ENCODE measurements at regions not wholly inside any gene's neighbourhood (a gene's known extent, or its start where the extent isn't known, plus 50 kb on each side); places are given as distances from the start of the nearest gene placed in this dataset.

- ATAC-seq: no peak
- Mint-ChIP-seq H3K4me1 (no peaks in the 10 kb centered on the region), H3K27ac (no peak overlapping the region), H3K4me3 (no peak overlapping the region), H3K27me3 (peaks cover 5% of the 10 kb centered on the region), H3K9me3 (ENCODE audit: low read depth) (no peaks in the 10 kb centered on the region), H3K36me3 (ENCODE audit: low read depth) (no peaks in the 10 kb centered on the region)
- ChIA-PET POLR2A (no interaction called here), CTCF (no interaction called here)
- DNase-seq: no peak
- intact Hi-C loops (cut with DNase I, micrococcal nuclease): no loop called here
These were observed 112.9 kb upstream of the CAV2 start for GRCh38 chr7:116386674-116387073.

- intact Hi-C loops (cut with DNase I, micrococcal nuclease): no loop called here
- POLR2A ChIA-PET: no interaction called here
- no peak for ATAC-seq
- peaks cover 10% of the 10 kb centered on the region for H3K27me3 Mint-ChIP-seq
- no peaks in the 10 kb centered on the region for H3K4me1 Mint-ChIP-seq
- no peaks in the 10 kb centered on the region for H3K36me3 Mint-ChIP-seq (ENCODE audit: low read depth)
- no peak overlapping the region for H3K27ac Mint-ChIP-seq
- H3K4me3 Mint-ChIP-seq: no peak overlapping the region
- DNase-seq: no peak
- no peaks in the 10 kb centered on the region for H3K9me3 Mint-ChIP-seq (ENCODE audit: low read depth)
- CTCF ChIA-PET: interaction anchor here (0.8 kb wide), 1 partner anchor 9 kb away, joined by 3 read pairs; no protein-coding TSS in a partner anchor
These were observed 109.2 kb upstream of the CAV2 start for GRCh38 chr7:116390363-116390762.

- H3K9me3 Mint-ChIP-seq (ENCODE audit: low read depth): peaks cover 1% of the 10 kb centered on the region
- no peaks in the 10 kb centered on the region for H3K4me1 Mint-ChIP-seq
- no peak overlapping the region for H3K27ac Mint-ChIP-seq
- intact Hi-C loops (cut with DNase I, micrococcal nuclease): no loop called here
- DNase-seq (no peak), ATAC-seq (no peak)
- no peaks in the 10 kb centered on the region for H3K36me3 Mint-ChIP-seq (ENCODE audit: low read depth)
- H3K27me3 Mint-ChIP-seq: peaks cover 14% of the 10 kb centered on the region
- no peak overlapping the region for H3K4me3 Mint-ChIP-seq
- ChIA-PET CTCF (no interaction called here), POLR2A (no interaction called here)
These were observed 106.7 kb upstream of the CAV2 start for GRCh38 chr7:116392806-116393205.

GRCh38 chr7:116393654-116394053, 105.9 kb upstream of the CAV2 start:
- ChIA-PET POLR2A (interaction anchor here (0.6 kb wide), 1 partner anchor 241 kb away, joined by 3 read pairs; no protein-coding TSS in a partner anchor), CTCF (no interaction called here)
- no peak for ATAC-seq
- Mint-ChIP-seq H3K36me3 (ENCODE audit: low read depth) (no peaks in the 10 kb centered on the region), H3K4me1 (no peaks in the 10 kb centered on the region), H3K4me3 (no peak overlapping the region), H3K9me3 (ENCODE audit: low read depth) (peaks cover 4% of the 10 kb centered on the region), H3K27ac (no peak overlapping the region), H3K27me3 (peaks cover 14% of the 10 kb centered on the region)
- intact Hi-C loops (cut with DNase I, micrococcal nuclease): no loop called here
- DNase-seq: no peak

- POLR2A ChIA-PET: interaction anchor here (0.6 kb wide), 1 partner anchor 242 kb away, joined by 3 read pairs; no protein-coding TSS in a partner anchor
- intact Hi-C loops (cut with DNase I, micrococcal nuclease): no loop called here
- ATAC-seq (no peak), DNase-seq (no peak)
- CTCF ChIA-PET: no interaction called here
- H3K4me3 Mint-ChIP-seq: no peak overlapping the region
- no peaks in the 10 kb centered on the region for H3K36me3 Mint-ChIP-seq (ENCODE audit: low read depth)
- no peaks in the 10 kb centered on the region for H3K4me1 Mint-ChIP-seq
- H3K27ac Mint-ChIP-seq: no peak overlapping the region
- H3K27me3 Mint-ChIP-seq: peaks cover 14% of the 10 kb centered on the region
- H3K9me3 Mint-ChIP-seq (ENCODE audit: low read depth): peaks cover 4% of the 10 kb centered on the region
These were observed 105.4 kb upstream of the CAV2 start for GRCh38 chr7:116394106-116394505.

GRCh38 chr7:116395141-116395791, 104.3 kb upstream of the CAV2 start:
- Mint-ChIP-seq H3K27me3 (peaks cover 12% of the 10 kb centered on the region), H3K27ac (no peak overlapping the region), H3K4me3 (no peak overlapping the region), H3K4me1 (no peaks in the 10 kb centered on the region), H3K36me3 (ENCODE audit: low read depth) (no peaks in the 10 kb centered on the region), H3K9me3 (ENCODE audit: low read depth) (peaks cover 4% of the 10 kb centered on the region)
- ATAC-seq (no peak), DNase-seq (no peak)
- CTCF ChIA-PET: no interaction called here
- POLR2A ChIA-PET: no interaction called here
- intact Hi-C loops (cut with DNase I, micrococcal nuclease): no loop called here

GRCh38 chr7:116398672-116399071, 100.9 kb upstream of the CAV2 start:
- peaks cover 4% of the 10 kb centered on the region for H3K9me3 Mint-ChIP-seq (ENCODE audit: low read depth)
- no peaks in the 10 kb centered on the region for H3K36me3 Mint-ChIP-seq (ENCODE audit: low read depth)
- intact Hi-C loops (cut with DNase I, micrococcal nuclease): no loop called here
- H3K27me3 Mint-ChIP-seq: peaks cover 14% of the 10 kb centered on the region
- POLR2A ChIA-PET: no interaction called here
- H3K4me1 Mint-ChIP-seq: no peaks in the 10 kb centered on the region
- ATAC-seq (no peak), DNase-seq (no peak)
- CTCF ChIA-PET: interaction anchor here (1.3 kb wide), 1 partner anchor 9 kb away, joined by 3 read pairs; no protein-coding TSS in a partner anchor
- no peak overlapping the region for H3K27ac Mint-ChIP-seq
- no peak overlapping the region for H3K4me3 Mint-ChIP-seq

- Mint-ChIP-seq H3K9me3 (ENCODE audit: low read depth) (peaks cover 4% of the 10 kb centered on the region), H3K27me3 (peaks cover 16% of the 10 kb centered on the region), H3K27ac (no peak overlapping the region), H3K36me3 (ENCODE audit: low read depth) (no peaks in the 10 kb centered on the region), H3K4me1 (no peaks in the 10 kb centered on the region), H3K4me3 (no peak overlapping the region)
- intact Hi-C loops (cut with DNase I, micrococcal nuclease): no loop called here
- ATAC-seq (no peak), DNase-seq (no peak)
- CTCF ChIA-PET: interaction anchor here (1.3 kb wide), 1 partner anchor 10 kb away, joined by 3 read pairs; no protein-coding TSS in a partner anchor
- POLR2A ChIA-PET: no interaction called here
These were observed 99.7 kb upstream of the CAV2 start for GRCh38 chr7:116399819-116400218.

- ATAC-seq: no peak
- Mint-ChIP-seq H3K4me1 (no peaks in the 10 kb centered on the region), H3K36me3 (ENCODE audit: low read depth) (no peaks in the 10 kb centered on the region), H3K9me3 (ENCODE audit: low read depth) (peaks cover 4% of the 10 kb centered on the region), H3K27me3 (peaks cover 16% of the 10 kb centered on the region), H3K27ac (no peak overlapping the region), H3K4me3 (no peak overlapping the region)
- CTCF ChIA-PET: no interaction called here
- POLR2A ChIA-PET: no interaction called here
- DNase-seq: no peak
- intact Hi-C loops (cut with DNase I, micrococcal nuclease): no loop called here
These were observed 99.0 kb upstream of the CAV2 start for GRCh38 chr7:116400522-116400921.

- intact Hi-C loops (cut with DNase I, micrococcal nuclease): no loop called here
- Mint-ChIP-seq H3K27me3 (peaks cover 16% of the 10 kb centered on the region), H3K27ac (no peak overlapping the region), H3K9me3 (ENCODE audit: low read depth) (peaks cover 4% of the 10 kb centered on the region), H3K36me3 (ENCODE audit: low read depth) (no peaks in the 10 kb centered on the region), H3K4me1 (no peaks in the 10 kb centered on the region), H3K4me3 (no peak overlapping the region)
- POLR2A ChIA-PET: no interaction called here
- no peak for ATAC-seq
- DNase-seq: no peak
- CTCF ChIA-PET: no interaction called here
These were observed 97.8 kb upstream of the CAV2 start for GRCh38 chr7:116401711-116402110.

GRCh38 chr7:116403265-116403664, 96.3 kb upstream of the CAV2 start:
- Mint-ChIP-seq H3K4me1 (no peaks in the 10 kb centered on the region), H3K27ac (no peak overlapping the region), H3K36me3 (ENCODE audit: low read depth) (no peaks in the 10 kb centered on the region), H3K9me3 (ENCODE audit: low read depth) (no peaks in the 10 kb centered on the region), H3K27me3 (peaks cover 15% of the 10 kb centered on the region), H3K4me3 (no peak overlapping the region)
- CTCF ChIA-PET: no interaction called here
- ATAC-seq: no peak
- intact Hi-C loops (cut with DNase I, micrococcal nuclease): no loop called here
- POLR2A ChIA-PET: no interaction called here
- no peak for DNase-seq

- no peaks in the 10 kb centered on the region for H3K36me3 Mint-ChIP-seq (ENCODE audit: low read depth)
- no peaks in the 10 kb centered on the region for H3K9me3 Mint-ChIP-seq (ENCODE audit: low read depth)
- intact Hi-C loops (cut with DNase I, micrococcal nuclease): no loop called here
- H3K4me1 Mint-ChIP-seq: no peaks in the 10 kb centered on the region
- no peak overlapping the region for H3K4me3 Mint-ChIP-seq
- no peak overlapping the region for H3K27ac Mint-ChIP-seq
- ChIA-PET CTCF (no interaction called here), POLR2A (no interaction called here)
- H3K27me3 Mint-ChIP-seq: peaks cover 13% of the 10 kb centered on the region
- no peak for ATAC-seq
- no peak for DNase-seq
These were observed 95.1 kb upstream of the CAV2 start for GRCh38 chr7:116404389-116404788.

- H3K27ac Mint-ChIP-seq: no peak overlapping the region
- intact Hi-C loops (cut with DNase I, micrococcal nuclease): no loop called here
- H3K4me1 Mint-ChIP-seq: no peaks in the 10 kb centered on the region
- H3K36me3 Mint-ChIP-seq (ENCODE audit: low read depth): no peaks in the 10 kb centered on the region
- ChIA-PET POLR2A (no interaction called here), CTCF (no interaction called here)
- no peak for DNase-seq
- ATAC-seq: no peak
- no peak overlapping the region for H3K4me3 Mint-ChIP-seq
- H3K9me3 Mint-ChIP-seq (ENCODE audit: low read depth): no peaks in the 10 kb centered on the region
- peaks cover 13% of the 10 kb centered on the region for H3K27me3 Mint-ChIP-seq
These were observed 93.7 kb upstream of the CAV2 start for GRCh38 chr7:116405810-116406209.

Measured in activated CD4-positive, alpha-beta T cell treated with anti-CD3 and anti-CD28 coated beads for 36 hours (primary cell).